ENCODE measurements at regions not wholly inside any gene's neighbourhood (a gene's known extent, or its start where the extent isn't known, plus 50 kb on each side); places are given as distances from the start of the nearest gene placed in this dataset.
"Not testable (repeated sequence)": the region's sequence is repeated elsewhere in the genome, so short reads cannot be mapped to it uniquely, and the experiment has no call there.

DNA sequence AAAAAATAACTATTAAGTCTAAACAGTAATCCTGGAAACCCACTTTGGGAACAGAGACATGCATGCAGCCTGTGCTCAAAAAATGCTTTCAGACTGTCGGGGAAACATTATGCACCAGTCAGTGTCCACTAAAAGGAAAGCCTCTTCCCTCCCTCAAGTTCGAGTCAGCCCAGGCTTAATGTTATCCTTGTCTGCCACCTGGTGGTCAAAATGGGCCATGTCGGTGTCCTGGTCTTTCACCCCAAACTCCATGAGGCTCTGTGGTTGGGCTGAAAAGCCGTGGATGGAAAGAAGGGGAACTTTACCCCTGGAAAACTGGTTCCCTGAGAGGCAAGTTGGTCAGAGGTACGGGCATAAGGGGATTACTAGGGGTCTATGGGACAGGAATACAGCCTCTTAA lies 88.4 kb upstream of the ZNF492 start:
- peaks cover 8 to 76% (median 38%) of the 10 kb centered on the region in 9 donors for H3K9me3 Mint-ChIP-seq
- no peaks in the 10 kb centered on the region for H3K4me1 Mint-ChIP-seq
- no peak overlapping the region for H3K27ac Mint-ChIP-seq
- DNase-seq (peak in 1 of 10 donors; percentile 1), ATAC-seq (no peak)
- POLR2A ChIA-PET = no interaction called here
- peaks cover 0 to 1% (median 0%) of the 10 kb centered on the region in 5 donors for H3K27me3 Mint-ChIP-seq
- no peak overlapping the region for H3K4me3 Mint-ChIP-seq
- H3K36me3 Mint-ChIP-seq = peaks cover 0 to 37% (median 2%) of the 10 kb centered on the region in 3 donors

DNA sequence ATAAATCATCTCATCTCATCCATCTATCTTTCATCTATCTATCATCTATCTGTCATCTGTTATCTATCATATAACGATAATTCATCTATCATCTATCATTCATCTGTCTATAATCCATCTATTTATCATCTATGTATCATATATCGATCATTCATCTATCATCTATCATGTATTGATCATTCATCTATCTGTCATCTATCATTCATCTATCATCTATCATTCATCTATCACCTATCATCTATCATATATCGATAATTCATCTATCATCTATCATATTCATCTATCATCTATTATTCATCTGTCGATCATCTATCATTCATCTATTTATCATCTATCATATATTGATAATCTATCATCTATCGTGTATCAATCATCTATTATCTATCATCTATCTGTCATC lies 100.4 kb upstream of the ZNF492 start:
- Mint-ChIP-seq H3K27ac (no peak overlapping the region), H3K36me3 (peaks cover 2 to 21% (median 5%) of the 10 kb centered on the region in 3 donors), H3K27me3 (peaks cover 7 to 16% (median 10%) of the 10 kb centered on the region in 5 donors), H3K4me1 (no peaks in the 10 kb centered on the region), H3K4me3 (no peak overlapping the region), H3K9me3 (peaks cover 11 to 86% (median 32%) of the 10 kb centered on the region in 9 donors)
- ATAC-seq (no peak), DNase-seq (no peak)
- POLR2A ChIA-PET = no interaction called here

DNA sequence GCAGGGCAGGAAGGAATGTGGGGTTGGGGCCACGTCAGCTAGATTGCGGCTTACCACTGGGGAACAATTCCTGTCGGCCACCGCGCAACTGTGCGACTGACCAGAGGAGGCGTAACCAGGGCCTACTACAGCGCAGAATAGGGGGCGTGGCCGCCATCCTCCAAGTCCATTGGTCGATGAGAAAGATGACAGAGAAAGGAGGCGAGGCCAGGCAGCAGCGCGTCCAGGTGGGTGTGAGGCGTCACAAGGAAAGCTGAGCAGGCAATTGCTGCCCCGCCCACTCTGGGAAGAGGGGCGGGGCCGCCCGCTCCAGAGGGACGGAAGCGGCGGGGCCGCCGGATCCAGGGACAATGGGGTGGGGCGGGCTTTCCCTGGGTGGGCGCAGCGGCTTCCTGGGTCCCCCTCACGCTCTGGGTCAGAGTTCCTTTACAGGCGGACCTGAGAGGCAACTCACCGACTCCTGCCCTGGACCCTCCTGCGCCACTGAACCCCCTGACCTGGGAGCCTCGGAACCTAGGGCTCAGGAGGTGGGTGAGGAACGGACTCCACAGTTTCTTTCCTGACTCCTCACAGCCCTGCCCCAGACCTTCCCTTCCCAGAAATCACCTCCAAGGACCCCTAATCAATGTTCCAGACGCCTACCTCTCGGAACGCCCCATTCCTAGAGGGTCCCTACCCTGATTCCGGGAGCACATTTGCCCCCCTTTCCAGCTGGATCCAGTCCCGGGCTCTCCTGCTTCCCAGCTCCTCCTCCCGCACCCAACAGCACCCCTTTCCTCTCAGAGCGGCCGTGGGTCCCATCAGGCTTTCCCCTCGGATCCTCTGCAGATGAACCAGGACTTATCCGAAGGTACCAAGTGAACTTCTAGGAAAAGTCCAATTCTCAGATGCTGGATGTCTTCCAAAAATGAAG lies 101.5 kb upstream of the ZNF492 start:
- POLR2A ChIA-PET = no interaction called here
- DNase-seq = no peak
- no peak overlapping the region for H3K4me3 Mint-ChIP-seq
- no peaks in the 10 kb centered on the region for H3K4me1 Mint-ChIP-seq
- H3K27me3 Mint-ChIP-seq = peaks cover 7 to 16% (median 10%) of the 10 kb centered on the region in 5 donors
- H3K27ac Mint-ChIP-seq = no peak overlapping the region
- H3K9me3 Mint-ChIP-seq = peaks cover 13 to 89% (median 39%) of the 10 kb centered on the region in 9 donors
- no peak for ATAC-seq
- H3K36me3 Mint-ChIP-seq = peaks cover 2 to 24% (median 5%) of the 10 kb centered on the region in 3 donors

DNA sequence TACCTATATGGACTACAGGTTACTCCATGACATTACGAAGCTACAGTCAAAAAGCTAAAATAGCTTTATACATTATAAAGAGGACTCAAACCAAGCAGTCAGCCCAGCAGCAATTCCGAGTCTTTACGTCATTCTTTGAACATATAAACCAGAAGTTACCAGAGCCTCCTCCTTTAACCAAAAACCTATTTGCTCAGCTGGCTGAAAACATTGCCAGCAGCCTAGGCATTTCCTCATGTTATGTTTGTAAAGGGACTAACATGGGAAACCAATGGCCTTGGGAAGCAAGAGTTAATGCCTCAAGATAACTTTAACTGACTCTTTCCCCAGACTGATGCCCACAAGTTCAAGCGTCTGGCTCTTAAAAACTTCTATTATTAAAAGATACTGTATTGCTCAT lies 104.1 kb upstream of the ZNF492 start:
- H3K9me3 Mint-ChIP-seq = peaks cover 9 to 85% (median 31%) of the 10 kb centered on the region in 9 donors
- POLR2A ChIA-PET = no interaction called here
- peak overlapping the region in 1 of 10 donors; percentile 9 for H3K27ac Mint-ChIP-seq
- no peak for DNase-seq
- ATAC-seq = no peak
- H3K27me3 Mint-ChIP-seq = peaks cover 5 to 15% (median 10%) of the 10 kb centered on the region in 5 donors
- no peak overlapping the region for H3K4me3 Mint-ChIP-seq
- peaks cover 2 to 23% (median 5%) of the 10 kb centered on the region in 3 donors for H3K36me3 Mint-ChIP-seq
- no peaks in the 10 kb centered on the region for H3K4me1 Mint-ChIP-seq

DNA sequence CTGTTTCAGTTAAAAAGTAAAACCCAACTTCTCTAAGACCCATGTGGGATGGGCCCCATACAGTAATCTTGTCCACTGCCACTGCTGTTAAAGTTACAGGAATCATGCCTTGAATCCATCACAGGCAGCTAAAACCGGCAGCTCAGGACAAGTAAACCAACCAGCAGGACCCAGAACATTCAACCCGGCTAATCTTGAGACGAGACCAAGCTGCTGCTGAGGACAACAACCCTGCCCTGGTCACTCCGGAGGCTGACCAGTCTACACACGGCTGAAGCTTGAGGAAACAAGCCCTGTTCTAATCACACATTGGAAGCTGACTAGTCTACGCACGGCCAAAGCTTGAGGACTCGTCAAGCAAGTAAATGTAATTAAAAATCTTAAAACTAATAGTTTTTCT lies 105.2 kb upstream of the ZNF492 start:
- no peak for ATAC-seq
- POLR2A ChIA-PET = no interaction called here
- Mint-ChIP-seq H3K4me3 (no peak overlapping the region), H3K27me3 (peaks cover 5 to 14% (median 8%) of the 10 kb centered on the region in 5 donors), H3K27ac (no peak overlapping the region), H3K9me3 (peaks cover 8 to 86% (median 29%) of the 10 kb centered on the region in 9 donors), H3K36me3 (peaks cover 2 to 21% (median 5%) of the 10 kb centered on the region in 3 donors), H3K4me1 (no peaks in the 10 kb centered on the region)
- DNase-seq = no peak

DNA sequence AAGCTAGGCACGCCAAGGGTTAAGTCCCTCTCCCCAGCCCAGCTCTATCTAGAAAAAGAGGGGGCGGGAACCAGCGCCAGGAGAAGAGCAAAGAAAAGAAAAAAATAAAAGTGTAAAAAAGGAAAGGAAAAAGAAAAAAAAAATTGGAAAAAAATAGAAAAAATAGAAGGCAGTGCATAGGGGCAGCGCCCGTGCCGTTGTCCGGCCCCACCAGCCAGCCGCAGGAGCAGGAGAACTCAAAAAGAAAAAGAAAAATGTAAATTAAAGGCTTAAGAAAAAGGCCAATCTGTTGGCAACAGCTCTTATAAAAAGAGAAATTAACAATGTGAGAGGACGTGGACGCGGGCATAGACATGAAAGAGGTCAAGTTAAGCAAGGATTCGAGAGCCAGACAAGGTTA lies 105.4 kb upstream of the ZNF98 start:
- H3K4me1 Mint-ChIP-seq = no peaks in the 10 kb centered on the region
- H3K27me3 Mint-ChIP-seq = peaks cover 0 to 7% (median 2%) of the 10 kb centered on the region in 5 donors

DNA sequence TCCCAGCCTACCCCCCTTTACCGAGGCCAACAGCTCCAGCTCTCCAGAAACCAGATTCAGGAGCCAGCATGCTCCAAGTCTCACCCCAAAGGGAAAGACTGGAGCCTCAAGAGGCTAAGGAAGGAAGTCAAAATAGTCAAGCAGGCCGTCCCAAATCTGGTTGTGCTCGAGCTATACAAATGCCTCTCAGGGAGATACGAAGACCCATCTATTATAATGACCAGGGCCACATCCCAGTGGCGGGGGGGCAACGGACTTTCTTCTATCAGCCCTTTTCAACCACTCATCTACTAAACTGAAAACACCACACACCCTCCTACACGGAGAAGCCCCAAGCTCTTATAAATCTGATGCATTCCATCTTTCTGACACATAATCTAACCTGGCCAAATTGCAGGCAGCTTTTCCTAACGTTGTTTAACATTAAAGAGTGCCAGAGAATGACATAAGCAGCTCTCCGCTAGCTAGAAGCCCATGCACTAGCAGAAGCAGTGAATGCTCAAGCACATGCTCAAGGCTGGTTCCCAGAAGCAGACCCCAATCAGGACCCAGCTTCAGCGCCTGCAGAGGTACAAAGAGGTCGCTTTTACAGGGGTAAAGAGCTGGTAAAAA lies 104.6 kb upstream of the ZNF98 start:
- POLR2A ChIA-PET = no interaction called here
- no peaks in the 10 kb centered on the region for H3K4me1 Mint-ChIP-seq
- no peak overlapping the region for H3K27ac Mint-ChIP-seq
- peaks cover 0 to 6% (median 0%) of the 10 kb centered on the region in 5 donors for H3K27me3 Mint-ChIP-seq
- no peak overlapping the region for H3K4me3 Mint-ChIP-seq
- DNase-seq = no peak
- no peak for ATAC-seq
- peaks cover 0 to 10% (median 0%) of the 10 kb centered on the region in 3 donors for H3K36me3 Mint-ChIP-seq
- peaks cover 6 to 87% (median 31%) of the 10 kb centered on the region in 9 donors for H3K9me3 Mint-ChIP-seq

More for the DNA sequence above, 105.4 kb upstream of the ZNF98 start:
- H3K9me3 Mint-ChIP-seq = peaks cover 6 to 86% (median 28%) of the 10 kb centered on the region in 9 donors
- no peak overlapping the region for H3K27ac Mint-ChIP-seq
- POLR2A ChIA-PET = no interaction called here
- ATAC-seq (no peak), DNase-seq (no peak)
- H3K4me3 Mint-ChIP-seq = no peak overlapping the region
- peaks cover 0 to 10% (median 0%) of the 10 kb centered on the region in 3 donors for H3K36me3 Mint-ChIP-seq

DNA sequence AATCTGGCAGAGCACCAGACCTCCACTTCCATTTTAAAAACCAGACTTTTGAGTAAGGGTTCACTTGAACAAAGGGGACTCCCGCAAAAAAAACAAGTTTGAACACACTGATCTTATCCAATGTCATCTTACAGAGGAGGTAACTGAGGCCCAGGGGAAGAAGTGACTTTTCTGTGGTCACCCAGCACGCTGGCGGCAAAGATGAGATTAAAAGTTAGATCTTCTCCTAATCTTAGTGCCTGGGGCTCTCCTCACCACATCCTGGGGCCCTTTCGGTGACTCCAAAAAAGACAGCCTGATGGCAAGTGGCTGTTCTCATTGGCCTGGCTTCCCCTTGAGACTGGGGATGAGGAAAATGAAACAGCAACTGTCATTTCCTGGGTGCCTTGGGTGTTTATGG lies 101.8 kb upstream of the ZNF98 start:
- peaks cover 0 to 15% (median 2%) of the 10 kb centered on the region in 5 donors for H3K27me3 Mint-ChIP-seq
- peaks cover 0 to 10% (median 0%) of the 10 kb centered on the region in 3 donors for H3K36me3 Mint-ChIP-seq
- ATAC-seq = no peak
- POLR2A ChIA-PET = no interaction called here
- peaks cover 7 to 87% (median 42%) of the 10 kb centered on the region in 9 donors for H3K9me3 Mint-ChIP-seq
- no peaks in the 10 kb centered on the region for H3K4me1 Mint-ChIP-seq
- H3K27ac Mint-ChIP-seq = no peak overlapping the region
- H3K4me3 Mint-ChIP-seq = no peak overlapping the region
- DNase-seq = no peak

DNA sequence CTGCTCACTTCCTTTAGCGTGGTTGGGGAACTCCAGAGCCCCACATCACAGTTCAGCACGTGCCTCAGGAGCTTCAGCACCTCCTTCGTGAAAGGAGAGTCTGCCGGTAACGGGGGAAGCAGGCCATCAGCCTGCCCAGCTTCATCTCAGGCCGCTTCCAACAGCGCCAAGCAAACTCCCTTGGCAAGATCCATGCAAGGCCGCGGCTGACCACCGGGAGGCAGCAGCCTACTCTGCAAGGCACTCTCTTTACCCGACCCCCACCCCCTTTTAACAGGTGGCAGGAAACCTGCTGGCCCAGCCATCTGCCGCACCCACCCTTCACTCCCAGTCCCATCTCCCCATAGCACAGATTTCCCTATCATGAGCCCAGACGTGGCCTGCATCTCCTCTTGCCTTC lies 97.4 kb upstream of the ZNF98 start:
- POLR2A ChIA-PET, H3K27ac Mint-ChIP-seq, H3K4me1 Mint-ChIP-seq, DNase-seq, ATAC-seq: not testable (repeated sequence)
- Mint-ChIP-seq H3K36me3 (peaks cover 0 to 11% (median 0%) of the 10 kb centered on the region in 3 donors), H3K9me3 (peaks cover 0 to 77% (median 43%) of the 10 kb centered on the region in 9 donors), H3K27me3 (peaks cover 0 to 15% (median 2%) of the 10 kb centered on the region in 5 donors), H3K4me3 (peak overlapping the region in 1 of 10 donors; percentile 65)

DNA sequence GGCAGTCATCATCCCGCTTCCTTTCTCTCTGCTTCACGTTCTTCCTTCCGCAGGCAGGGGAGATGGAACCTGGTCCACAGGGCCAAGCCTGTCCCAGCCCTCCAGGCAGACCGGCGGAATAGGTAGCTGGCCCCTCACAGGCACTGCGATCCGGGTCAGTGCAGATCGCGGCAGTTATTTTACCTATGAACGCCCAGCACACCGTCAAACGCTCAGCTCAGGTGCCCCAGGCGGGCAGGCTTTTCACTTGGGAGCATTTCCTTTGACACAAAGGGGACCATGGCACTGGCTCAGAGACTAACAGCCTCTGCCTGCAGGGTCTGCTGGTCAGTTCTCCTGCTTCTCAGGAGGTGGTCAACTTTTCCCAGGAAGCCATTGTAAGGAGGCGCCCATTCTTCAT lies 97.0 kb upstream of the ZNF98 start:
- no peak overlapping the region for H3K4me3 Mint-ChIP-seq
- POLR2A ChIA-PET = no interaction called here

DNA sequence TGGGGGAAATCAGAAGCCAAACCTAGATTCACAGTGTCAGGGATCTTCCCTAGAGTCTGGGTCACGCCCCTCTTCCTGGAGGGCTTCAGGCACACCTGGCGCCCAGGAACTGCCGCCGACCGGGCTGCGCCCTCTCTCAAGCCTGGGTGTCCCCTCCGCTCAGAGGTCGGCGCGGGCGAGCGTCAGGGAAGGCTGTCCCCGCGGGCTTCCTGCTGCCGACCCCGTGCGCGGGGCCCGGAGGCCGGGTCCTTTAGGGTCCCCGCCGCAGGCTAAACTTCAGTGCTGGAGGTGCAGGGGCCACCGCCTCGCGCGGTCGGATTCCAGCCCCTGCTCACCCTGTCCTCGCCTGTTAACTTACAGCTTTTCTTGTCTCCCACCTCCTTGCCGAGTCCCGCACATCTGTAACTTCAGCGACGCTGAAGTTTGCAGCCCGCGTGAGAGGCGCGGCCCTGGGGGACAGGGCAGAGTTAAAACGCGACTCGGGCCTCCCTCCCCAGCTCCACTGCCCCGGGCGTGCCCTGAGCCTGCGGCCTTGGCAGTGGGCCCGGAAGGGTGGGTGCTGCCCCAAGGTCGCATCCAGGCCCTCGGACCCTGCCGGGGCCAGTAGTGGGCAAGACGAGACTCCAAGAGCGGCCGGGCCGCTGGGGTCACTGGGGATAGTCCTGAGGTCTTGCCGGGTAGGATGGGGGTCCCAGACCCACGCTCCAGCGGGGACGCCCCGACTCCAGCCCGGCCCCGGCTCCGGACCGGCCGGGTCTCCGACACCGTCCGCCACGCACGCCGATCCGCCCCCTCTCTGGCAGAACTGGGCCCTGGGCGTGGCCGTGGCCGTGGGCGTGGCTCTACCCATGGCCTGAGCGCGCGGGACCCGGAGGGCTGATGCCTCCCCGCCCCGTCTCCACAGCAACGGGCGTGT lies 95.6 kb upstream of the ZNF98 start:
- Mint-ChIP-seq H3K4me1 (no peaks in the 10 kb centered on the region), H3K27me3 (peaks cover 0 to 16% (median 2%) of the 10 kb centered on the region in 5 donors), H3K4me3 (no peak overlapping the region), H3K9me3 (peaks cover 0 to 75% (median 39%) of the 10 kb centered on the region in 9 donors), H3K27ac (no peak overlapping the region), H3K36me3 (peaks cover 0 to 15% (median 0%) of the 10 kb centered on the region in 3 donors)
- DNase-seq = no peak
- no peak for ATAC-seq
- POLR2A ChIA-PET = no interaction called here

More for the DNA sequence above, 97.0 kb upstream of the ZNF98 start:
- H3K27ac Mint-ChIP-seq = no peak overlapping the region
- ATAC-seq (no peak), DNase-seq (peak in 1 of 10 donors; percentile 36)
- H3K4me1 Mint-ChIP-seq = no peaks in the 10 kb centered on the region
- peaks cover 0 to 77% (median 44%) of the 10 kb centered on the region in 9 donors for H3K9me3 Mint-ChIP-seq
- H3K36me3 Mint-ChIP-seq = peaks cover 0 to 11% (median 0%) of the 10 kb centered on the region in 3 donors
- peaks cover 0 to 15% (median 2%) of the 10 kb centered on the region in 5 donors for H3K27me3 Mint-ChIP-seq

DNA sequence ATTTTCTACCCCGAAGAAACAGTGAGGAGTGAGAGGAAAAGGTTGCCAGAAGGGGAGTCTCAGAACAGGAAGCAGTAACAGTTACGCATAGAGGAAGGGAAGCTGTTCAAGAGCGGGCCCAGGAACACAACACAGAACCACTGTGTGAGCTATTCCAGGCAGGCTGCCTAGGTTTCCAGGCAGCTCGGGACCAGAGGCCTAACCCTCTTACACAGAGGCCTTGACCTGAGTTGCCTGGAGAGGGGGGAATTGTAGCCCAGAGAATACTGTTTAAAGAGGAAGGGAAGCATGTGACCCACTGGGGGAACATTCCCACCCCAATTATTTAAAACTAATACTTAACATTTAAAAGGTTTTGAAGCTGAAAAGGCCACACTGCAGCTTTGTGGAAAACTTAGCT lies 93.3 kb upstream of the ZNF98 start:
- H3K9me3 Mint-ChIP-seq = peaks cover 0 to 71% (median 36%) of the 10 kb centered on the region in 9 donors
- H3K36me3 Mint-ChIP-seq = peaks cover 0 to 15% (median 0%) of the 10 kb centered on the region in 3 donors
- H3K27ac Mint-ChIP-seq = no peak overlapping the region
- peaks cover 0 to 14% (median 0%) of the 10 kb centered on the region in 5 donors for H3K27me3 Mint-ChIP-seq
- ATAC-seq (no peak), DNase-seq (no peak)
- H3K4me3 Mint-ChIP-seq = no peak overlapping the region
- no peaks in the 10 kb centered on the region for H3K4me1 Mint-ChIP-seq
- POLR2A ChIA-PET = no interaction called here
